GM12872 (cell line): ENCODE measurements at regions not wholly inside any gene's neighbourhood (a gene's known extent, or its start where the extent isn't known, plus 50 kb on each side); places are given as distances from the start of the nearest gene placed in this dataset.

Experiments
- TF ChIP-seq, protein P1 (sequence below): IDR thresholded peaks from 3 replicates; pipeline ENCODE4 v1.5.1; 2011; ENCODE audit warnings: low read depth, mild to moderate bottlenecking, low read length, moderate library complexity; ENCODE audit not compliant: insufficient read depth

DNA sequence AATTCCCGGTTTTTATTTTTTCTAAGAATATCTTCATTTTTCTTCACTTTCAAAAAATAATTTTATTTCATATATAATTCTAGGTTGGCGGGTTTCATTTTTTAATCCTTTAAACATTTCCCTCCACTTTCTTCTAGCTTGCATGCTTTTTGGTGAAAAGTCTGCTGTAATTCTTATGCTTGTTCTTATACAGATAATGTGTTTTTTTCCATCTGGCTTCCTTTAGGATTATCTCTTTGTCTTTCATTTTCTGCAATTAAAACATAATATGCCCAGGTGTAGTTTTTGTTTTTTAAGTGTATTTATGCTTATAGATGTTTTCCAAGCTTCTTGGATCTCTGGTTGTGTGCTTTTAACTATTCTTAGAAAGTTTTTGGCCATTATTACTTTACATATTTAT, 341.3 kb upstream of the SEMA3C start:
- TF ChIP-seq, protein P1, sequence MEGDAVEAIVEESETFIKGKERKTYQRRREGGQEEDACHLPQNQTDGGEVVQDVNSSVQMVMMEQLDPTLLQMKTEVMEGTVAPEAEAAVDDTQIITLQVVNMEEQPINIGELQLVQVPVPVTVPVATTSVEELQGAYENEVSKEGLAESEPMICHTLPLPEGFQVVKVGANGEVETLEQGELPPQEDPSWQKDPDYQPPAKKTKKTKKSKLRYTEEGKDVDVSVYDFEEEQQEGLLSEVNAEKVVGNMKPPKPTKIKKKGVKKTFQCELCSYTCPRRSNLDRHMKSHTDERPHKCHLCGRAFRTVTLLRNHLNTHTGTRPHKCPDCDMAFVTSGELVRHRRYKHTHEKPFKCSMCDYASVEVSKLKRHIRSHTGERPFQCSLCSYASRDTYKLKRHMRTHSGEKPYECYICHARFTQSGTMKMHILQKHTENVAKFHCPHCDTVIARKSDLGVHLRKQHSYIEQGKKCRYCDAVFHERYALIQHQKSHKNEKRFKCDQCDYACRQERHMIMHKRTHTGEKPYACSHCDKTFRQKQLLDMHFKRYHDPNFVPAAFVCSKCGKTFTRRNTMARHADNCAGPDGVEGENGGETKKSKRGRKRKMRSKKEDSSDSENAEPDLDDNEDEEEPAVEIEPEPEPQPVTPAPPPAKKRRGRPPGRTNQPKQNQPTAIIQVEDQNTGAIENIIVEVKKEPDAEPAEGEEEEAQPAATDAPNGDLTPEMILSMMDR, result no peak

DNA sequence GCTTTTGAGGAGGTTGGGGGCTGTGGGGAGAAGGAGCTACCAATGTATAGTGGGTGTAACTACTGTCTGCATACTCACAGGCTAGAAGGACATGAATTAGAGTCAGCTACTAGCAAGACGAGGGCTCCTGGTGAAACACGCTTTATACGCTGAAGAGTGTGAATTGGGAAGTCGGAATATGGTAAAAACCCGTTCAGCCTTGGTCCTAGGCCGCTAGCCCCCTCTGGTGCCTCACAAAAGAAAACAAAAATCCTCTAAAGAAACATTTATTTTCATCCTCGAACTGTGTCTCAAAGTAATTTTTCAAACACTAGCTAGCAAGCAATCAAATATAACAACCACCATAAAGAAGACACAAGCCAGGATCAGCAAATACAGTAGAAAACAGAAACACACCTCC, 338.1 kb upstream of the SEMA3C start:
- TF ChIP-seq, protein P1, result no peak

DNA sequence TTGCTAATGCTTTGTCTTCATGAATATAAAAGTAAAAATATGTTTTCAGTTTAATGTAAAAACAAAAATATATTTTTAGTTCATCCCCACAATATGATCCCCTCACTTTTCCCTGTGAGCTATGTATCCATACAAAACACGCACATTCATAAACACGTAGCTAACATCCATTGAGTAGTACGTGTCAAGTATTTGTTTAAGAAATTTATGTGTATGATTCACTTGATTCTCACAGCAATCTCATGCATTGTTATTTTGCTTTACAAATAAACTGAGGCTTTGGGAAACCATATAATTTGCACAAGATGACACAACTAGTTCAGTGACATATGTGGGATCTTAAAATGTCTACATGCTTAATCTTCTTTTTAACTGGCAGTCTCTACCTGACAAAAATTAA, 329.6 kb upstream of the SEMA3C start:
- TF ChIP-seq, protein P1, result no peak

DNA sequence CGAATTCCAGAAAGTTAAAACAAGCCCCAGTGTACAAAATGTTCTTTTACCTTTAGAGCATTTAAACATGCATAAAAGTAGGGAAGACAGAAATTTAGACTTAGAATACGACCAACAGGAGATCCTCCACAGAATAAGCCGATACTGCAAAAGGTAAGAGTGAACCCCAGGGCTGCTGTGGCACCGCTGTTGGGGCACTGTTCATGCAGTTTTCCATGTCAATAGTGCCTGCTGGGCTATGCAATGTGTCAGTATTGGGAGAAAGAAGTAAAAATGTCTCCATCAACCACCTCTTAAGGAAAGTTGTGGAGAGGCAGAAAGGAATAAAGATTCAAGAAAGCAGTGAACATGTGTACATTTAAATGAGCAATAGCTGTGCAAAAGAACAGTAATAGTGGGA, 326.5 kb upstream of the SEMA3C start:
- TF ChIP-seq, protein P1, result no peak

DNA sequence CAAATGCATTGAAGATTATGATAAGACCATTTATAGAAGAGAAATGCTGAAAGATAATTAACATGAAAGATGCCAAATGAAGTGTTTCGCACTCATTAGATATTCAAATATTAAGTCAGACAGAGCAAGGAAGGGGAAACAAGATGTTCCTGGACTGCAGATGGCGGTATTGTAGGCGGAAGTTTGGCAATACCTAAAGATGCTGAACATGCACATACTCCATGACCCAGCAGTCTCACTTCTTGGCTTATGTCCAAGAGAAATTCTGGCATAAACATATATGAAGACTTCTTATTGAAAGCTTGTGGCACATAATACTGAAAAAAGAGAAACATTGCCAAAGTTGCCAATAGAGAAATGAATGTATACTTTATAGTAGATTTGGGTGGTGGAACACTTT, 325.4 kb upstream of the SEMA3C start:
- TF ChIP-seq, protein P1, result no peak

DNA sequence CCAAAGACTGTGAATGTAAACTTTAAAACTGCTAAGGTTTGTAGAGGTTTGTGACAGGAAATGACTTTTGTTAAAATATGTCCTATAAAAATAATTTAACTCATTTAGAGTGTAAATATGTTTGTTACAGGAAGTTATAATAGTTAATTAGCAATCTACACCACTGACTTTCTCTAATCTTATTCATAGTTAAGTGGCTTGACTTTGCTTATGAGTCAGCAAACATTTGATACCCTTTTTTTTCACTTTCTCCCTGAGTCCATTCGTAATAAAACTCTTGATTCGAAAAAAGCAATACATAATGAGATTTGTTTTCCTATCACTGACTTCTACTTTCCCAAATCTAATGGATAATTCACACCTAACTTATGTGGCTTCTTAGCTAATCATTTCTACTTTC, 317.7 kb upstream of the SEMA3C start:
- TF ChIP-seq, protein P1, result no peak

DNA sequence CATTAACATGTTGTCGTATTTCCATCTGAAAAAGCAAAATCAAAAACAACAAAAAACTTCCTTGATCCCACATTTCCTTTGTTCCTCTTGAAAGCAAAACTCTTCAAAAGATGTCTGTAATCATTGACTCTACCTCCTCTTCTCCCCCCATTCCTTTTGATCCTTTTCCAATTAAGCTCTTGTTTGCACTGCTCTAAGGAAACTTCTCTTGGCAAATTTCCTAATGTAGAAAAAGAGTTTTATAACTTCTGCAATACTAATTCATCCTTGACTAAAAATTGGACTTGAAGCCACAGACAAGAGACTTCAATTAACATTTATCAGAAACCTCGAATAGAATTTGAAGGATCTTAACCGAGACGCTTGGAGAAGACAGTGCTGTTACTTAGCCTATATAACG, 317.1 kb upstream of the SEMA3C start:
- TF ChIP-seq, protein P1, result no peak

DNA sequence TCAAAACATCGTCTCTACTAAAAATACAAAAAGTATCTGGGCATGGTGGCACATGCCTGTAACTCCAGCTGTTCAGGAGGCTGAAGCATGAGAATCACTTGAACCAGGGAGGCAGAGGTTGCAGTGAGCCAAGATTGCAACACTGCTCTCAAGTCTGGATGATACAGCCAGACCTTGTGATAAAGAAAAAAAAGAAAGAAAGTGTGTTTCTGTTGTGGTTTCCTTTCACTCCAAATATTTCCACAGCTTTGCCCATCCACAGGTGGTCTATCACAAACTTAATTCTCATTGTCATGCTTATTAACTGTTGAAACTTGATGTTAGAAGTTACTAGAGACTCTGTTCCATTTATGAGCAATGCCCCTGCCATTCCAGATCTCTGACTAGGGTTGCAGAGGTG, 316.0 kb upstream of the SEMA3C start:
- TF ChIP-seq, protein P1, result no peak
